Gastrocnemius medialis (tissue), 4 donors: ENCODE measurements at regions not wholly inside any gene's neighbourhood (a gene's known extent, or its start where the extent isn't known, plus 50 kb on each side); places are given as distances from the start of the nearest gene placed in this dataset.

ENCODE experiments used
- CTCF ChIP-seq, 5 experiments: fragments of 450-650 bp in 3 of 5; fragments of 200-600 bp in 2 of 5; sonication (generic) in 2 of 5; IDR thresholded peaks in 4 of 5; conservative IDR thresholded peaks in 1 of 5; 1 replicate in 4 of 5; 2 replicates in 1 of 5; pipeline ENCODE4 v1.5.1; 2016 to 2019; ENCODE audit warnings: antibody characterized with exemption in 5 of 5, mild to moderate bottlenecking in 3 of 5, moderate library complexity in 3 of 5
- POLR2A ChIP-seq, 2 donors: fragments of 450-650 bp; IDR thresholded peaks; one replicate each; pipeline ENCODE4 v1.6.1; 2017; ENCODE audit warnings: antibody characterized with exemption in 2 of 2, mild to moderate bottlenecking in 2 of 2, moderate library complexity in 2 of 2

DNA sequence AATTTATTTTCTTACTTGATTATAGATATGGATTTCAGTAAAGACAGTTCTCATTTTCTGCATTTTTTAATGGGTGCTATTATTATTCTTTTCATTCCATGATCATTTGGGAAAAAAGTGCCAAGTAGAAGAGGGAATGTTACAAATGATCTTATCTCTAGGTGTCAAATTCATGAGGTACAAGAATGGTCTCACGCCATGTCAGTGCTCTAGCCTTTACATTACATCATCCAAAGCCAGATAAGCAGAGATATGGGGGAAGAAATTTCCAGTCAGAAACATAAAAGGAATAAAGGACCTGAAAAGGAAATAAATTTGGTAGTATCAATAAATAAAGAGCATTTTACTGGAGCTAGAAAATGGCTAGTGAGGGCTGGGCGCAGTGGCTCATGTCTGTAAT is 1544.2 kb upstream of the CDH6 start:
- TF ChIP-seq CTCF (IDR thresholded peaks at IDR 0.05 in 4 of 5, conservative IDR thresholded peaks at IDR 0.05 in 1 of 5) (no peak), POLR2A (IDR thresholded peaks at IDR 0.05) (no peak)
